ENCODE measurements at regions not wholly inside any gene's neighbourhood (a gene's known extent, or its start where the extent isn't known, plus 50 kb on each side); places are given as distances from the start of the nearest gene placed in this dataset.

GRCh38 chr1:4591926-4592325 is 62.5 kb upstream of the AJAP1 start:
- Histone ChIP-seq H3K4me1 (ENCODE audit: control insufficient read depth, insufficient read depth, low read length) (no peaks in the 10 kb centered on the region), H2BK15ac (ENCODE audit: low read depth, low read length) (no peak overlapping the region)
- no TSS peak for BruUV-seq (replicated peaks)

More at GRCh38 chr1:4591926-4592325, 62.5 kb upstream of the AJAP1 start:
- Histone ChIP-seq H3K9me3 (ENCODE audit: control insufficient read depth, insufficient read depth, low read length) (peaks cover 42% of the 10 kb centered on the region), H3K27me3 (ENCODE audit: control insufficient read depth, insufficient read depth, low read length) (no peaks in the 10 kb centered on the region), H3K36me3 (ENCODE audit: control insufficient read depth, insufficient read depth, low read length) (no peaks in the 10 kb centered on the region), H4K8ac (ENCODE audit: low read depth in 2 of 2, low read length in 2 of 2) (no peak overlapping the region), H2BK5ac (ENCODE audit: low read depth, low read length, poor library complexity, severe bottlenecking) (no peak overlapping the region), H3K9ac (ENCODE audit: low read depth, low read length) (no peak overlapping the region), H2AK5ac (ENCODE audit: low read depth, low read length) (no peak overlapping the region), H3K18ac (ENCODE audit: low read depth, low read length) (no peak overlapping the region), H2BK20ac (ENCODE audit: low read depth, low read length) (no peak overlapping the region), H3K23ac (ENCODE audit: low read depth, low read length) (no peak overlapping the region), H2BK120ac (ENCODE audit: low read depth, low read length) (no peak overlapping the region), H4K20me1 (ENCODE audit: insufficient read depth, low read length) (no peaks in the 10 kb centered on the region), H3K14ac (replicated peaks; ENCODE audit: low read depth, low read length) (no peak overlapping the region), H2AK9ac (replicated peaks; ENCODE audit: low read depth, low read length, poor library complexity) (no peak overlapping the region), H3K4ac (ENCODE audit: low read depth, low read length) (no peak overlapping the region), H3K4me2 (ENCODE audit: low read depth, low read length) (no peak overlapping the region), H3K79me1 (ENCODE audit: low read depth in 1 of 2, low read length in 2 of 2) (no peaks in the 10 kb centered on the region), H3K56ac (ENCODE audit: extremely low read depth, insufficient read depth, low read length) (no peak overlapping the region), H3K9me1 (ENCODE audit: insufficient read depth, low read length) (no peaks in the 10 kb centered on the region), H3K27ac (ENCODE audit: insufficient read depth, low read length) (no peak overlapping the region), H4K91ac (ENCODE audit: insufficient read depth, low read depth, low read length) (no peak overlapping the region), H4K5ac (ENCODE audit: low read depth, low read length) (no peak overlapping the region), H2AFZ (replicated peaks; ENCODE audit: low read length, poor library complexity) (no peak overlapping the region), H3K4me3 (ENCODE audit: insufficient read depth, low read depth, low read length) (no peak overlapping the region)
- ATAC-seq (ENCODE audit: low read depth) (no peak), DNase-seq (no peak)
- 69% methylated on average over 10 of the region's 13 CpGs; no CpG with 5 or more reads in 1 of the 2 experiments for WGBS, 2 experiments (ENCODE audit: extremely low coverage in 2 of 2, insufficient read length in 1 of 2)
- TF ChIP-seq CTCF (conservative IDR thresholded peaks at IDR 0.05; ENCODE audit: low read depth, low read length) (no peak), SMC3 (IDR thresholded peaks at IDR 0.05; ENCODE audit: low read depth, low read length) (no peak), POLR2A (IDR thresholded peaks at IDR 0.05; ENCODE audit: low read depth, low read length) (no peak), CEBPB (IDR thresholded peaks at IDR 0.05; ENCODE audit: low read depth, low read length) (no peak)
- in situ Hi-C loops (cut with MboI; ENCODE audit: low sequenced_read_pairs) = no loop called here
- ChIA-PET CTCF (no interaction called here), POLR2A (ENCODE audit: unreplicated experiment) (no interaction called here)
- dilution Hi-C loops (cut with HindIII; ENCODE audit: low sequenced_read_pairs, unreplicated experiment) = no loop called here
- intact Hi-C loops (cut with micrococcal nuclease) = no loop called here
